ENCODE measurements at regions not wholly inside any gene's neighbourhood (a gene's known extent, or its start where the extent isn't known, plus 50 kb on each side); places are given as distances from the start of the nearest gene placed in this dataset.

GRCh38 chr2:196380575-196380974 is 209.2 kb upstream of the STK17B start:
- TF ChIP-seq ZNF212 (CRISPR knock-in tag; IDR thresholded peaks at IDR 0.05), result no peak
- TF ChIP-seq ARNT (IDR thresholded peaks at IDR 0.05), result no peak
- TF ChIP-seq EP300 (IDR thresholded peaks at IDR 0.05; ENCODE audit: low read length), result no peak
- TF ChIP-seq CBX8 (IDR thresholded peaks at IDR 0.05; ENCODE audit: borderline replicate concordance, extremely low read depth, low read depth, low read length, poor library complexity, severe bottlenecking), result no peak
- TF ChIP-seq POLR2A (conservative IDR thresholded peaks at IDR 0.05), result no peak
- TF ChIP-seq RAD21 (CRISPR knock-in tag; conservative IDR thresholded peaks at IDR 0.05 in 1 of 2, IDR thresholded peaks at IDR 0.05 in 1 of 2), result no peak
- TF ChIP-seq, protein P1, sequence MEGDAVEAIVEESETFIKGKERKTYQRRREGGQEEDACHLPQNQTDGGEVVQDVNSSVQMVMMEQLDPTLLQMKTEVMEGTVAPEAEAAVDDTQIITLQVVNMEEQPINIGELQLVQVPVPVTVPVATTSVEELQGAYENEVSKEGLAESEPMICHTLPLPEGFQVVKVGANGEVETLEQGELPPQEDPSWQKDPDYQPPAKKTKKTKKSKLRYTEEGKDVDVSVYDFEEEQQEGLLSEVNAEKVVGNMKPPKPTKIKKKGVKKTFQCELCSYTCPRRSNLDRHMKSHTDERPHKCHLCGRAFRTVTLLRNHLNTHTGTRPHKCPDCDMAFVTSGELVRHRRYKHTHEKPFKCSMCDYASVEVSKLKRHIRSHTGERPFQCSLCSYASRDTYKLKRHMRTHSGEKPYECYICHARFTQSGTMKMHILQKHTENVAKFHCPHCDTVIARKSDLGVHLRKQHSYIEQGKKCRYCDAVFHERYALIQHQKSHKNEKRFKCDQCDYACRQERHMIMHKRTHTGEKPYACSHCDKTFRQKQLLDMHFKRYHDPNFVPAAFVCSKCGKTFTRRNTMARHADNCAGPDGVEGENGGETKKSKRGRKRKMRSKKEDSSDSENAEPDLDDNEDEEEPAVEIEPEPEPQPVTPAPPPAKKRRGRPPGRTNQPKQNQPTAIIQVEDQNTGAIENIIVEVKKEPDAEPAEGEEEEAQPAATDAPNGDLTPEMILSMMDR (IDR thresholded peaks at IDR 0.05 in 2 of 3, conservative IDR thresholded peaks at IDR 0.05 in 1 of 3; ENCODE audit: insufficient read depth in 2 of 3, low read depth in 1 of 3, low read length in 3 of 3), result no peak
- no peak for TF ChIP-seq PRDM10 (IDR thresholded peaks at IDR 0.05; ENCODE audit: partially characterized antibody)
